H1 (cell line): ENCODE measurements at regions not wholly inside any gene's neighbourhood (a gene's known extent, or its start where the extent isn't known, plus 50 kb on each side); places are given as distances from the start of the nearest gene placed in this dataset.

Source experiments
- CTCF ChIA-PET: fragments of 300-600 bp; sonication (Branson Sonifier 250); formaldehyde crosslinking; loops from one replicate; lab custom pipeline; 2021; ENCODE audit not compliant: partially characterized antibody; lab: Charles Lee
- POLR2A ChIA-PET: fragments of 300-600 bp; sonication (Branson Sonifier 250); formaldehyde crosslinking; loops from one replicate; lab custom pipeline; 2021; ENCODE audit warnings: inconsistent platforms; ENCODE audit not compliant: partially characterized antibody; lab: Charles Lee
- DNase-seq, 2 experiments: peaks; one replicate each; pipeline versions ENCODE4 v3.0.0 to v3.0.0-alpha.2; 2010 to 2022; ENCODE audit warnings: low spot score in 2 of 2, low read depth in 1 of 2, mixed read lengths in 1 of 2
- FAIRE-seq: peaks from 2 replicates; lab custom pipeline; 2011; peaks lifted over from hg19 to GRCh38; lab: Jason Lieb, UNC
- H2AFZ ChIP-seq: 2 replicates; pipeline ENCODE4 v1.8.1; 2012; ENCODE audit warnings: low read length, inconsistent platforms
- H2AK5ac ChIP-seq: 2 replicates; pipeline ENCODE4 v1.6.1; 2013; ENCODE audit warnings: low read depth, low read length
- H2BK120ac ChIP-seq: replicated peaks from 2 replicates; pipeline ENCODE3; 2013; ENCODE audit warnings: low read depth, low read length, inconsistent platforms
- H2BK12ac ChIP-seq: 2 replicates; pipeline ENCODE4 v1.6.1; 2013; ENCODE audit warnings: low read depth, low read length
- H2BK15ac ChIP-seq: 2 replicates; pipeline ENCODE4 v1.6.1; 2013; ENCODE audit warnings: low read length
- H2BK20ac ChIP-seq: 2 replicates; pipeline ENCODE4 v1.6.1; 2013; ENCODE audit warnings: low read length
- H2BK5ac ChIP-seq: 2 replicates; pipeline ENCODE4 v1.6.1; 2013; ENCODE audit warnings: low read depth, low read length
- H3K14ac ChIP-seq: 2 replicates; pipeline ENCODE4 v1.6.1; 2013; ENCODE audit warnings: inconsistent platforms; ENCODE audit not compliant: insufficient read length
- H3K18ac ChIP-seq: 2 replicates; pipeline ENCODE4 v1.6.1; 2013; ENCODE audit warnings: low read length; ENCODE audit errors: extremely low read depth
- H3K23ac ChIP-seq: 2 replicates; pipeline ENCODE4 v1.6.1; 2013; ENCODE audit warnings: inconsistent platforms; ENCODE audit not compliant: insufficient read length
- H3K23me2 ChIP-seq: 2 replicates; pipeline ENCODE4 v1.6.1; 2013; ENCODE audit warnings: low read depth, low read length
- H3K27ac ChIP-seq: 2 replicates; pipeline ENCODE4 v1.6.1; 2011; ENCODE audit warnings: low read depth, low read length, inconsistent platforms
- H3K27me3 ChIP-seq, 4 experiments: replicated peaks in 1 of 4; 1 replicate in 1 of 4; 2 replicates in 3 of 4; pipeline versions ENCODE4 v1.6.1 to v1.8.1; 2011 to 2013; ENCODE audit warnings: low read length in 3 of 4, mild to moderate bottlenecking in 3 of 4, inconsistent platforms in 2 of 4, mixed read lengths in 2 of 4, moderate library complexity in 1 of 4; ENCODE audit not compliant: control insufficient read depth in 3 of 4, insufficient read depth in 3 of 4; ENCODE audit errors: extremely low read depth in 1 of 4
- H3K36me3 ChIP-seq, 4 experiments: 2 replicates each; pipeline versions ENCODE4 v1.6.1 to v1.8.1; 2011 to 2013; ENCODE audit warnings: mild to moderate bottlenecking in 4 of 4, low read length in 3 of 4, moderate library complexity in 2 of 4, control low read depth in 1 of 4, inconsistent platforms in 1 of 4; ENCODE audit not compliant: insufficient read depth in 4 of 4, control insufficient read depth in 2 of 4
- H3K4ac ChIP-seq: replicated peaks from 2 replicates; pipeline ENCODE3; 2013; ENCODE audit warnings: low read length, low read depth, mixed read lengths, inconsistent platforms; ENCODE audit not compliant: insufficient read length
- H3K4me1 ChIP-seq, 4 experiments: replicated peaks in 1 of 4; 1 replicate in 1 of 4; 2 replicates in 3 of 4; pipeline versions ENCODE4 v1.6.1 to v1.8.1; 2011 to 2013; ENCODE audit warnings: low read length in 3 of 4, inconsistent platforms in 2 of 4, mixed read lengths in 1 of 4; ENCODE audit not compliant: insufficient read depth in 4 of 4, control insufficient read depth in 3 of 4
- H3K4me2 ChIP-seq, 2 experiments: 2 replicates each; pipeline versions ENCODE4 v1.6.1 to v1.8.1; 2011 to 2013; ENCODE audit warnings: low read depth in 2 of 2, low read length in 2 of 2, control low read depth in 1 of 2, inconsistent platforms in 1 of 2, mild to moderate bottlenecking in 1 of 2; ENCODE audit not compliant: insufficient read depth in 1 of 2
- H3K4me3 ChIP-seq, 4 experiments: fragments of 200-600, 300-600 bp in 1 of 4; sonication (generic), shearing (Covaris generic), sonication (Bioruptor Twin) in 1 of 4; 2 replicates each; pipeline versions ENCODE4 v1.5.1 to v1.8.1; 2011 to 2016; ENCODE audit warnings: low read length in 4 of 4, low read depth in 3 of 4, control low read depth in 2 of 4, inconsistent platforms in 2 of 4, mild to moderate bottlenecking in 2 of 4, mixed read lengths in 1 of 4, moderate library complexity in 1 of 4; ENCODE audit not compliant: insufficient read depth in 2 of 4; ENCODE audit errors: extremely low read depth in 1 of 4
- H3K56ac ChIP-seq: replicated peaks from 2 replicates; pipeline ENCODE3; 2013; ENCODE audit warnings: low read depth, mild to moderate bottlenecking, mixed read lengths, low read length, inconsistent platforms; ENCODE audit not compliant: insufficient read length
- H3K79me1 ChIP-seq: 2 replicates; pipeline ENCODE4 v1.6.1; 2013; ENCODE audit warnings: low read depth, low read length, control low read depth
- H3K79me2 ChIP-seq, 2 experiments: 2 replicates each; pipeline versions ENCODE4 v1.6.1 to v1.8.1; 2012 to 2013; ENCODE audit warnings: low read length in 2 of 2, mild to moderate bottlenecking in 2 of 2, inconsistent platforms in 1 of 2; ENCODE audit not compliant: insufficient read depth in 2 of 2, control insufficient read depth in 1 of 2
- H3K9ac ChIP-seq, 4 experiments: replicated peaks in 1 of 4; 1 replicate in 1 of 4; 2 replicates in 3 of 4; pipeline versions ENCODE4 v1.6.1 to v1.8.1; 2011 to 2013; ENCODE audit warnings: low read depth in 3 of 4, low read length in 3 of 4, control low read depth in 2 of 4, mild to moderate bottlenecking in 2 of 4, moderate library complexity in 2 of 4, inconsistent platforms in 1 of 4; ENCODE audit errors: extremely low read depth in 1 of 4
- H3K9me3 ChIP-seq, 2 experiments: 2 replicates each; pipeline versions ENCODE4 v1.6.1 to v1.8.1; 2012 to 2013; ENCODE audit warnings: mild to moderate bottlenecking in 2 of 2, moderate library complexity in 2 of 2, control low read depth in 1 of 2, inconsistent platforms in 1 of 2, low read depth in 1 of 2, low read length in 1 of 2, mixed read lengths in 1 of 2; ENCODE audit not compliant: insufficient read depth in 2 of 2
- H4K20me1 ChIP-seq, 2 experiments: replicated peaks in 1 of 2; 2 replicates each; pipeline versions ENCODE3 to v1.8.1; 2011 to 2013; ENCODE audit warnings: inconsistent platforms in 2 of 2, low read length in 2 of 2, mild to moderate bottlenecking in 1 of 2; ENCODE audit not compliant: insufficient read depth in 2 of 2, control insufficient read depth in 1 of 2
- H4K5ac ChIP-seq: 2 replicates; pipeline ENCODE4 v1.6.1; 2013; ENCODE audit warnings: low read length, low read depth, mixed read lengths, inconsistent platforms; ENCODE audit not compliant: insufficient read length
- H4K8ac ChIP-seq: 2 replicates; pipeline ENCODE4 v1.8.0; 2013; ENCODE audit warnings: mild to moderate bottlenecking, moderate library complexity, low read length, inconsistent platforms; ENCODE audit not compliant: insufficient read depth; ENCODE audit errors: extremely low read depth
- H4K91ac ChIP-seq: replicated peaks from 2 replicates; pipeline ENCODE3; 2013; ENCODE audit warnings: low read length, mixed read lengths, inconsistent platforms; ENCODE audit not compliant: insufficient read length
- BACH1 ChIP-seq: IDR thresholded peaks from 2 replicates; pipeline ENCODE4 v1.6.1; 2012; ENCODE audit warnings: low read length, improper control_type of control experiment
- CBX8 ChIP-seq: fragments of 300-800, 300-1000 bp; sonication (generic); IDR thresholded peaks from 2 replicates; pipeline ENCODE4 v1.7.1; 2016; ENCODE audit warnings: low read depth, low read length, borderline replicate concordance
- GABPA ChIP-seq: IDR thresholded peaks from 2 replicates; pipeline ENCODE4 v1.6.1; 2011; ENCODE audit warnings: mild to moderate bottlenecking, low read length, moderate library complexity, borderline replicate concordance; ENCODE audit not compliant: insufficient read depth
- KDM5A ChIP-seq: fragments of 200-600 bp; IDR thresholded peaks from 2 replicates; pipeline ENCODE4 v1.7.1; 2012; ENCODE audit warnings: mild to moderate bottlenecking, low read length, inconsistent platforms, mixed read lengths
- SIN3A ChIP-seq, 2 experiments: IDR thresholded peaks in 1 of 2; conservative IDR thresholded peaks in 1 of 2; 2 replicates each; pipeline ENCODE4 v1.6.1; 2011 to 2012; ENCODE audit warnings: low read length in 2 of 2, improper control_type of control experiment in 1 of 2, low read depth in 1 of 2, mild to moderate bottlenecking in 1 of 2
- SP1 ChIP-seq: IDR thresholded peaks from 2 replicates; pipeline ENCODE4 v1.6.1; 2011; ENCODE audit warnings: low read depth, low read length
- TAF1 ChIP-seq: IDR thresholded peaks from 2 replicates; pipeline ENCODE4 v1.6.1; 2011; ENCODE audit warnings: mild to moderate bottlenecking, low read depth, low read length
- TEAD4 ChIP-seq: IDR thresholded peaks from 2 replicates; pipeline ENCODE4 v1.6.1; 2012; ENCODE audit warnings: low read depth, low read length, inconsistent platforms, mixed read lengths
- WGBS, 2 experiments: shearing (Covaris generic) in 1 of 2; methylation state at CpG; one replicate each; pipeline versions ENCODE4 v1.1.6 to v1.1.7; 2013 to 2015; ENCODE audit warnings: low lambda C conversion rate in 2 of 2, mixed read lengths in 2 of 2, inconsistent platforms in 1 of 2, low coverage in 1 of 2, missing lambda C conversion rate in 1 of 2; ENCODE audit not compliant: insufficient replicate concordance in 2 of 2, insufficient coverage in 1 of 2, insufficient read length in 1 of 2; ENCODE audit errors: extremely low coverage in 1 of 2, missing lambda C conversion rate in 1 of 2; 5-methylcytosine and 5-hydroxymethylcytosine counted together
- TF ChIP-seq, protein P1 (sequence below): IDR thresholded peaks from 2 replicates; pipeline ENCODE4 v1.6.1; 2012; ENCODE audit warnings: inconsistent platforms
- TF ChIP-seq, protein P2 (sequence below): IDR thresholded peaks from 2 replicates; pipeline ENCODE4 v1.6.1; 2012; ENCODE audit warnings: inconsistent platforms

DNA sequence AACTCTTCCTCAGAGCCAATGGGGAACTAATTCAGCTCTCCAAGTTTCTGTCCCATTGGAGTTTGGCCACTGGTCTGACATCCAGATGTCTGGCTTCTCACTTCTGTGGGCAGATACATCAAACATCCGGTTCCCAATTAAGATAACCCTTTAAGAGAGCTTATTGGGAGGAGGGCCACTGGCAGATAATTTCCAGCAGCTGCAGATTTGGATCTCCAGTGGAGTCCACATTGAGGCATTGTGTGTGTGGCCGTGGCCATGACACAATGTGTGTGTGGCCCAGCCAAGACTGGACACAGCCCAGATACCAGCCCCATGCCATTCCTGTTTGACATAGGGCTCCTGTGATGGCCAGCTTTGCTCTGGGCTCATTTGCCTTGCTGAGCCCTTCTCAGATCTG is 110.5 kb upstream of the MAP1B start:
- DNase-seq (no peak), FAIRE-seq (no peak)
- Histone ChIP-seq H3K79me2 (no peaks in the 10 kb centered on the region), H3K36me3 (no peaks in the 10 kb centered on the region), H2BK20ac (no peak overlapping the region), H3K27me3 (no peaks in the 10 kb centered on the region), H3K9ac (no peak overlapping the region), H2BK12ac (no peak overlapping the region), H3K23me2 (no peaks in the 10 kb centered on the region), H3K4ac (no peak overlapping the region), H3K4me1 (no peaks in the 10 kb centered on the region), H3K4me3 (no peak overlapping the region), H2BK5ac (no peak overlapping the region), H4K5ac (no peak overlapping the region), H3K4me2 (no peak overlapping the region), H2AFZ (no peak overlapping the region), H4K91ac (no peak overlapping the region), H3K56ac (no peak overlapping the region), H4K20me1 (no peaks in the 10 kb centered on the region), H2BK120ac (no peak overlapping the region), H3K23ac (no peak overlapping the region), H3K14ac (no peak overlapping the region), H3K9me3 (no peaks in the 10 kb centered on the region), H3K79me1 (no peaks in the 10 kb centered on the region), H2BK15ac (no peak overlapping the region), H4K8ac (no peak overlapping the region), H3K18ac (no peak overlapping the region), H3K27ac (no peak overlapping the region), H2AK5ac (no peak overlapping the region)
- 80% methylated on average over 2 of the region's 2 CpGs; no CpG with 5 or more reads in 1 of the 2 experiments for WGBS, 2 experiments
- CTCF ChIA-PET, result interaction anchor here (0.8 to 1.5 kb wide), 2 partner anchors 15 to 17 kb away, joined by 3 to 4 read pairs; no protein-coding TSS in a partner anchor
- POLR2A ChIA-PET, result no interaction called here
- TF ChIP-seq GABPA (no peak), KDM5A (no peak), SP1 (no peak), SIN3A (conservative IDR thresholded peaks at IDR 0.05 in 1 of 2, IDR thresholded peaks at IDR 0.05 in 1 of 2; ENCODE audit: low read depth in 1 of 2, low read length in 2 of 2) (no peak), CBX8 (no peak), TAF1 (no peak), BACH1 (no peak), TEAD4 (no peak)
- TF ChIP-seq, protein P1, sequence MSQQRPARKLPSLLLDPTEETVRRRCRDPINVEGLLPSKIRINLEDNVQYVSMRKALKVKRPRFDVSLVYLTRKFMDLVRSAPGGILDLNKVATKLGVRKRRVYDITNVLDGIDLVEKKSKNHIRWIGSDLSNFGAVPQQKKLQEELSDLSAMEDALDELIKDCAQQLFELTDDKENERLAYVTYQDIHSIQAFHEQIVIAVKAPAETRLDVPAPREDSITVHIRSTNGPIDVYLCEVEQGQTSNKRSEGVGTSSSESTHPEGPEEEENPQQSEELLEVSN, result no peak
- TF ChIP-seq, protein P2, sequence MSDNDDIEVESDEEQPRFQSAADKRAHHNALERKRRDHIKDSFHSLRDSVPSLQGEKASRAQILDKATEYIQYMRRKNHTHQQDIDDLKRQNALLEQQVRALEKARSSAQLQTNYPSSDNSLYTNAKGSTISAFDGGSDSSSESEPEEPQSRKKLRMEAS, result no peak
